GM18502 (cell line): ENCODE measurements at regions not wholly inside any gene's neighbourhood (a gene's known extent, or its start where the extent isn't known, plus 50 kb on each side); places are given as distances from the start of the nearest gene placed in this dataset.

Experiments
- ATAC-seq: cut with Tn5 transposase; IDR thresholded peaks from one replicate; pipeline ENCODE4 v1.9.1; 2021; ENCODE audit warnings: mild to moderate bottlenecking; ENCODE audit not compliant: unreplicated experiment, poor library complexity

DNA sequence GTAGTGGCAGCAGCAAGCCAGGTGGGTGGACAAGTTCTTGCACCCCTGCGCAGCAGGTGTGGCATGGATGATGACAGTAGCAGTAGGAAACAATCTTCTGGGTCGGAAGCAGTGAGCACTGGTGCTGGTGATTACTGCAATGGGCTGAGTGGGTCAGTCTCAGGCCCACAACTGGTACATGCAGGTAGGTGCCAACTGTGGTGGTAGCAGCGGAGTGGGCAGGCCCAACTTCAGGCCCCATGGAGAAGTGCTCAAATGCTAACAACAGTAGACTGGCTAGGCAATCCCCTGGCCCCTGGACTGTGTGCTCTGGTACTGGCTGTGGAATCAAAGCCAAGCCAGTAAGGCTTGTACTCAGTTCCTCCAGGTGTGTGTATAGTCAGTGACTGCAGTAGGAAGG is 413.7 kb downstream of the PDGFC start:
- ATAC-seq: no peak

DNA sequence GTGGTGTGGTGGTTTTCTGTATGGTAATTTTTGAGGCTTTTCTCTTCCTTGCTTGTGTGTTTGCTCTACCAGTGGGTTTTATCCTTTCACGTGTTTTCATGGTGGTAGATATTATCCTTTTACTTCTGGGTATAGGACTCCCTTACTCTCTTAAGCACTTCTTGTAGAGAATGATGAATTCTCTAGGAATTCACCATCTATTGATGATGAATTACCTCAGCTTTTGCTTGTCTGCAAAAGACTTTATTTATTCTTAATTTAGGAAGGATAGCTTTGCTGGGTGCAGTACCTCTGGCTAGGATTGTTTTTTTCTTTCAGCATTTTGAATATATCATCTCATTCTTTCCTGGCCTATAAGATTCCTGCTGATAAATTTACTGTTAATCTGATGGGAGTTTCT is 415.3 kb downstream of the PDGFC start:
- ATAC-seq: no peak

DNA sequence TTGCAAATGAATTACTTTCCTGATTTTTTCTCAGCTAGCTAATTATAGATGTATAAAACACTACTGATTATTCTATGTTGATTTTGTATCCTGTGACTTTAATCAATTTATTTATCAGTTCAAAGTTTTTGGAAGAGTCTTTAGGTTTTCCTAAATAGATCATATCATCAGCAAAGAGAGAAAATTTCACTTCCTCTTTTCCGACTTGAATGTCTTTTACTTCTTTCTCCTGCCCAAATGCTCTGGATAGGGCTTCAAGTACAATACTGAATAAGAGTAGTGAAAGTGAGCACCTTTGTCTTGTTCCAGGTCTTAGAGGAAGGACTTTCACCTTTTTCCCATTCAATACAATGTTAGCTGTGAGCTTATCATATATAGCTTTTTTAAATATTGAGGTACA is 417.9 kb downstream of the PDGFC start:
- no peak for ATAC-seq

DNA sequence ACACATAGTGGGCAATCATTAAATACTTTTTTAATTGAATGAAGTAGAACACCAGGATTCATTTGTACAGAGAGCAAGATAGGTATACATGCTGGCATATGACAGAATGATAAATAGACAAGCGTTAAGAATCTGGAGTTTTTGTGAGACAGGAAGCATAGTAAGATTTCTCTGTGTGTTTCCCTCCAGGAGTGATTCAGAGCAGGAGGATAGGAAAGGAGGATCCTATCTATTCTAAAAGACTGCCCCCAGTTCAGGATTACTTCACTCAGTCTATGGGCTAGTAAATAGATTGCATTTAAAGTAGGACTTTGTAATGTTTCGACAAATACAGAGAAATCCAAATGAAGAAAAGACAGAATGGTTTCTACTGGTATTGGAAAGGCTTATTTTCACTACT is 423.7 kb downstream of the PDGFC start:
- ATAC-seq: no peak

DNA sequence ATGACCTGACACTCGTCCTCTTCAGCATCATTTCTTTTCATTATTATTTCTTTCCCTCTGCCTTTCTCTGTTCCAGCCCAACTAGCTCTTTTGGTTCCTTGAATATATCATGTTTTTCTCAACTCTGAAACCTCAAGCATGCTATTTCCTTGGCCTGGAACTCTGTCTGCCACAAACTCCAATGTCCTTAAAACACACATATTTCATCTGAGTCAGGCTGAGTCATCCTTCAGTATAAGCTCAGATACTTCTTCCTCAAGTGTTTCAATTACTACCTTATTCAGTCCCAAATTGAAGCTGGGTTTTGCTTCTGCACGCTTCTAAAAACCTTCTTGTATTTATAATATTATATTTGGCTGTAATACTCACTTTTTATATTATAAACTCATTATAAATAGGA is 424.2 kb downstream of the PDGFC start:
- ATAC-seq: no peak

DNA sequence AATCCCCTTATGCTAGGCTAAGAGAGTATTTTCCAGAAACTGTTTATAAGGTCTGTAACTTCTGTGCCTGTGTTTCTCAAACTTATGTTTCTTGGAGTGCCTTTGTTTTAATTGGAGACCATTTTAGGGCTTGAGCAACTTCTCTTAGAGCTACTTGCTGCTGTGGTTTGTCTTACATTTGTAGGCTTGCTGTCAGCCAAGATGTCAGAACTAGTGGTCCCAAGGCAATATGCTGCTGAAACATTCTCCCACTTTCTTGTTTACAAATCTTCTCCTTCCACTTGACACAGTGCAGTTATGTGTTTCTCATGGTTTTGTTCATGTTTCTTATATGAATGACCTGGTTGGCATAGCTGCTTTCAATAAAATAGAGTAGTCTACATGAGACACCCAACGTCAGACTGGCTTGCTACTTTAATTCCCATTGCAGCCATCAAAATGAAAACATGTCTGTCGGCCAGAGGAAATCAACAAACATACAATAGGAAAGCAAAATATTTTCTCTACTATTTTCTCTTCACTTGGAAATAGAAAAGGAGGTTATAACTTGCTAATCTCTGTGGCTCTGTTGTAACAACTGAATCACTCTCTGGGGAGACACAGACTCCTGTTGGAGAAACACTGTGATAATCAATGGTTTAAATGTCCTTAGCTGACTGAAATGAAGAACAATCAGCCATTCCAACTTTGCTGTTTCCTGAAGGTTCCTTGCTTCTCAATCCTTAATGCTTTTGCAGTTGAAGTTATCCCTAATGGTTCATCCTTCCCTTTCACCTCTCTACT is 426.4 kb downstream of the PDGFC start:
- ATAC-seq: no peak

DNA sequence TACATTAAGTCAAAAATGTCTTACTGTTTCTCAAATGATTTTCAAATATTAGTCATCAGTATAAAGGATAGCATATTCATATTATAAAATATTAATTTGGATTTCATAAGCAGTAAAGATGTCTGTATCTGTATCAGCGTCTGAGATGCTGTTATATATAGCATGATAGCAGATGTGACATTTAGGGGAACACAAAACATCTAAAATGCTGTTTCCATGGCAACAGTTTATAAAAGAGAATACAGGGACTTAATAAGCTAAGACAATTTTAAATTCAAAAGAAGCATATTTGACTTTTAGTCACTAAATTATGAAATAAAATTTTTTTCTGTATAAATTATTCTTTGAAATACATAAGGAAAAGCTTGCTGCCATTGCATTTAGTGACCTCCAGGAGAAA is 432.2 kb downstream of the PDGFC start:
- ATAC-seq: no peak

DNA sequence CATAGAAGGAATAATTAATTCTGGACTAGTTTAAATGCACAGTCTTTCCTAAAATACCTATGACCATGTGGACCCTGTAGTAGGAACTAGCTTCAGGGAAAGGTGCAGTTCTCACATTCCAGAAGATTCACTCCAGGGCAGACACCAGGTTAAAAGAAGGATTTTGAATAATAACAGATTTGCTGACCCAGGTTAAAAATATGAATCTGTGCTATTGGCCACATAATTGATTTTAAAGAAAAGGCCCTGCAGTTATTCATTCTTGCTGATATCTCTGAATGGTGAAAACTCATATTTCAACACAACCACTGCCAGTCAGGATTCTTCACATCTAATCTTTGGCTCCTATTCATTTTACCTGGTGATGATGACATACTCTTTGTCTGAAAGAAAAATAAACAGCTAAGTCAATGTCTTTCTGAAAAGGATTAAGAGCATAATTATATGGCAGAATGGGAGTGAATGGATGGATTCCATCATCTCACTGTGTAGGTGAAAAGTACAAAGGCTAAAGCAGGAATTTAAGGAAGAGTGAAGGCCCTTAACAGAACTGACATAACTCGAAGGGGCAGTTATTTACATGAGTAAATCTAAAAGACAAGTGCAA is 432.8 kb downstream of the PDGFC start:
- no peak for ATAC-seq

DNA sequence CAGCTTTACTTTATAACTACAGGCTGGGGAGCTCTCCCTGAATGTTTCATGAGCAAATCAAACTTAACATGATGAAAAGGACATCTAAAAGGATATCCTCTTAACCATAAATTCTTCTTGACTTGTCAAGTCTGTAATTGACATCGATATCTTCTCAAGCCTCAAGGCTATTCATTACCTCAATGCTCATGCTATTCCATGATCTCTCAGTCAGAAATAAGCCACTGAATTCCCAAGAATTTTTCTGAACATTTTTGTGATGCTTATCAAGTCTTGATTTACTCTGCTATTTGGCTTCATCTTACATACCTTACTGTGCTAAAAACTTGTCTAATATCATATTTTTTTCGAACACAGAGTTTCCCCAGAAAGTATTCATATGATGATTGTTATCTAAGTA is 433.4 kb downstream of the PDGFC start:
- ATAC-seq: no peak

DNA sequence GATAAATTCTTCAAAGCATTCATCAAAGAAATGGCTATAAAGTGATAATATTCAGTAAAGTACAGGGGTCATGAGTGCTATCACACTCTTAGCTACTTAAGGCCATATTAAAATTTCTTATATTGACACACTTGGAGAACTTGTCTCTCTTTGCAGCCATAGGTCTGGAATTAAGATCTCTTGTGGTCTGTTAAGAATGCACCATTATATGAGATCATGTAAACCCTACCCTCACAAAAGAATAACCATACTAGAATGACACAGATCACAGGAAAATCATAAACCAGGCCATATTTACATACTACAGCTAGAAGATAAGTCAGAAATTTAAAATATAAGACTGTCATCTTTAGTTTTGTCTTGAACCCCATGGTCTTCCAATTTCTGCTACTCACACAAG is 434.3 kb downstream of the PDGFC start:
- ATAC-seq: no peak

DNA sequence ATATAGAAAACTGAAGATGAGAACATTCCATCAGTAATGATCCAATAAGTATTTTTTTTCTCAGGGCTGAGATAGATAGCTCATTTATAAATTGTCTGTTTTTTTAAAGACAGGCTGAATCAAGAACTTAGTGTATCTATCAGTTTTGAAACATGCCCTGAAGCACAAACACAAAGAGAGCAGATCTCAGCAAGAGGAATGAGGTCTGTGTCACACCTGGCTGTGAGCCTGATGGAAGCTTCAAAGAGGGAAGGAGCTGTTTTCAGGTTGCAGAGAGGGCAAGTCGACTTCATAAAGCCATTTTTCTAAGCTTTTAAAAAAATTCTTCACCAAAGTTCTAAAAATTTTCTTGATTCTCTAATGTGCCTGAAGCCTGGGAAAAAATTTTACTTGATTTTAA is 434.9 kb downstream of the PDGFC start:
- ATAC-seq: no peak

DNA sequence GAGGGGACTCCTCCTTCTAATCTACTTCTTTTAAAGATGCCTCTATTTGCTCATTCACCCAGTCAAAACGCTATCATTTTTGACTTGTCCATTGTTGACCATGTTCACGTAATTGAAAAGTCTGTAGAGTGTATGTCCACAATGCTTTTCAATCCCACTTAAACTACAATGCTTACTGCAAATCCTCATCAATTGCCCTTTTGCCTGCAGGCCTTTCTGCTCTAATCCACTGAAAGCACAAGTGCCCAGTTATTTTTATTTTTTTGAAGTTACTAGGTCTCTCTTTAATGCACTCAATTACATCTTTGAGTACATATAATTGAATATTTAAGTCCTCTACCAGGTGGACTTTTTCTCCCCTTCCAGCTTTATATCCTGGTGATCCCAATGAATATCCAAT is 437.4 kb downstream of the PDGFC start:
- no peak for ATAC-seq

DNA sequence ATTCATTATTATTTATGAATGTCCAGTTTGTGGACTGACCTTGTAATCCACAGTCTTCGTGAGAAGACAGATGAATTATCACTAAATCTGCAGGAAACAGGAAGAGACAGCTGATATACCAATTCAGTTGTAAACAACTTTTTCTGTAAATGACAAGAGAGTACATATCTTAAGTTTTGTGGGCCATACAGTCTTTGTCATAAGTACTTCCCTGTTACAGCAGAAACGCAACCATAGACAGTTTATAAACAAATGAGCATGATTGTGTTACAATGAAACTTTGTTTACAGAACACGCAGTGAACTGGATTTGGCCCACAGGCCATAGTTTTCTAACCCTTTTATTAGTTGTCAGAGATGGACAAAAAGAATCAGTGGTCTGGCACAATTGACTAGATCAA is 443.4 kb downstream of the PDGFC start:
- no peak for ATAC-seq

DNA sequence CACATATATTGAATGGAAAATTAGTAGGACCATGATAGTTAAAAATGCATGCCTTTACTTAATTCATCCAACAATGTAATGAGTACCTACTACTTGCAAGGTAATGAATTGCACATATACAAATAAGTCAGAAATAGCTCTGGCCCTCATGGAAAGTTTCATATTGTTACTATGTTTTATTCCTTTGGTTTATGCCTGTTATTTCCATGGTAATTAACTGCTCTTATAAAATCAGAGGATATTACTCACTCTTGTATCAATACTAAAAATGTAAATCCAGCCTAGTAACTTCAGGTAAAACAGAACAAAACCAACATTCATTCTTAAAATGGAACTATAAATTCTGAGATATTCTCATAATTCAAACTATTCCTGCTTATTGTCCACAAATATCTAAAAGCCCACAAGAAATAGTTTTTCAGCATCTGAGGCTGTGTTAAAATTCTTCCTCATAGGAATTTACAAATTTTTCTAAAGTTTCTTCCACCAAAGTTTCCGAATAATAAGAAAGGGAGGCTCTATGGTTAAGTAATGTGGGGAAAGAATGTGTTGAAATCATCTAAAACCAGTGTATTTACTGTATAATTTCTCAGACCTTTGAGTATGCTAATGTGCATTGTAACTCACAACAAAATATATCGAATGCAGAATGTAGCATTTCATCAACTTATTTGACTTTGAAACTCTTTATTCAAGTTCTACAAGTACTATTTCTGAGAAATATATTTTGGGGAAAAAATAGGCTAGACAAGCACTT is 444.2 kb downstream of the PDGFC start:
- ATAC-seq: no peak

DNA sequence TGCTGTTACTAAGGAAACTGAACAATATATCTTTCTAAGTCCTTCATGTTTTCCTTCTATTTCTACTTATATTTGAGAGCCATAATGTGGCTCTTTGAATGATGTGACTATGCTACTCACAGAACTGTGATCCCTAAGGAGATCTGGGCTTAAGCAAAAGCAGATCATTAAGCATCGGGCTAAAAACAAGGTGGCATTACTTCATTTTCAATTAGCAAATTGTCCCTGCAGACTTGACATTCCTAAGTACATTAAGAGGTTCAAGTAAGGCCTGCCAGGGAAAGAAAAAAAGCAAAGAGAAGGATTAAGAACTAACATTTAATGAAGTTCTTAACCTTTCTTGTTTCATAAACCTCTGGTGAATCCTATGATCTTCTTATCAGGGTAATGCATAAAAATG is 447.6 kb downstream of the PDGFC start:
- ATAC-seq: no peak

DNA sequence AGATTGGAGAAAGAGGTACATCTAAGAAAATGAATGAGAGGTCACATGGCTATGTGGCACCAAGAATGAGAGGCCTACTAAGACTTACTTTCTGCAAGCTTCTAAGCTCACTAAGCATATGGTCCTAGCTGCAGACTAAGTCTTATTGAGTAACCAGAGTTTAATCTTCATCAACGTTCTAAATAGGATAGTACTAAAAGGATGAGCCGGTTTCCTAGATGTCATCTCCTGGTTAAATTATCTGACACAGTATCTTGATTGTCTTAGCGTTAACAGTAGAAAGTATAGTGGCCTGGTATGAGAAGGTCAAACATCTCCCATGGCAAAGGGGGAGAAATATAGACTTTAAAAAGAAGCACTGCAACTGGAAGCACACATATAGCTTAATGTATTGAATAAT is 448.1 kb downstream of the PDGFC start:
- ATAC-seq: no peak

DNA sequence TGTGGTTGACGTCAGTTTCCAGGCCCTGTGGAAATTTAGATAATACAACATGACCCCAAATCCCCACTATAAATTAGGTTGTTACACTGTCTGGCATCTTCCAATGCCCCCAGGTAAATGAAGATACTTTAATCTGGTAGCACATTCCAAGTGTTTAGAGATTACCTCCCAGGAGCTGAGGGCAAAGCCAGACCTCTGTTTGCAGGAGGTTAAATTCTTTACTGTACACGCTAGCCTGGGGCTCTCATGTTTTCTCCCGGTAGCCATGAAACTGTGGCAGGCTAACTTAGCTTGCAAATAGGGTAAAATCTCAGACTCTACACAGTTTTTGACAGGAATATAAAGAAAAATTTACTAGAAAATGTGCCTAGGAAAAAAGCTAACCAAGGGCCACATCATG is 450.0 kb downstream of the PDGFC start:
- no peak for ATAC-seq

DNA sequence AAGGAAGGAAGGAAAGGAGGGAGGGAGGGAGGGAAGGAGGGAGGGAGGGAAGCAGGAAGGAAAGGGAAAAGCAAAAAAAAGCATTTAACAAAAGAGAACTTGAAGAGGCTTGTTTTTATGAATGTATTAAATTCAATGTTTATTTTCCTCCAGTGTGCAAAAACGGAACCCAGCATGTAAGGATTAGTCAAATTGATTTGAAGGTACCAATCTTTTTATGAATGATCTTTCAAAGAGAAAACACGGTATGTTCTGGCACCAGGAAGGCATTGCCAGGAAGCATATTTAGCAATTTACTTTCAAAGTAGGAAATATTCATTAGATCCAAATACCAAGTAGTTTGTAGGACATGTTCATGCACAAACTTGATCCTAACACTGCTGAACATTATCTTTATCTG is 453.6 kb downstream of the PDGFC start:
- no peak for ATAC-seq

DNA sequence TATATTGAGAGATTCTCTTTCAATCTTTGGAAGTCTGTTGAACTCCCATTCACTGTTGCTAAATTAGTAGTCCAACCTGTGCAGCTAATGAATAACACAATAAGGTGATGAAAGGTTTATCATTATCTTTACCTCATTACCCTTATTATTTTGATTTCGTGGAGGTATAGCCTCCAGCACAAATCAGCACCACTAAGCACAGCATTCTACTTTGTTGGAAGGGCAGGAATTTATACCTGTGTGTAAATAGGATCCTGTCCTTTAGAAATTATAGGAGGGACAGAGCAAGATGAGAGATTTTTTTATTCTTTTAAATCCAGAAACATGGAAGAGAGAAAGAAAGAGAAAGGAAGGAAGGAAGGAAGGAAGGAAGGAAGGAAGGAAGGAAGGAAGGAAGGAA is 454.1 kb downstream of the PDGFC start:
- no peak for ATAC-seq

DNA sequence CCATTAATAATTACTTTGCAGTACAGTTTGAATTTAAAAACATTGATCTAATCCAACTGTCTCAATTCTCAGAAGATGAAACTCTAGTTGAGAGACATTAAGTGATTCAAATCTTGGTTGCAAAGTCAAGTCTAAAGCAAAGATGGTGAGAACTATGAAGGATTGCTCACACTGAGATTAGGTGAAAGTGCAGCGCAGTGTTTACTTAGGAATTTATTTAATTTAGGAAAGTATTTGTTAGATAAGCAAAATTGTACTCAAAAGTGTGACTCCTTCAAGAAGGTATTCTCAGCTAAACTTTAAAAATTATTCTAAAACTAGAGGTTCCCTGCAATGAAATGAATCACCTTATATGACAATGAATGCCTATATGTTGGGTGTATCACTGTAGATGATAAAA is 454.9 kb downstream of the PDGFC start:
- no peak for ATAC-seq

DNA sequence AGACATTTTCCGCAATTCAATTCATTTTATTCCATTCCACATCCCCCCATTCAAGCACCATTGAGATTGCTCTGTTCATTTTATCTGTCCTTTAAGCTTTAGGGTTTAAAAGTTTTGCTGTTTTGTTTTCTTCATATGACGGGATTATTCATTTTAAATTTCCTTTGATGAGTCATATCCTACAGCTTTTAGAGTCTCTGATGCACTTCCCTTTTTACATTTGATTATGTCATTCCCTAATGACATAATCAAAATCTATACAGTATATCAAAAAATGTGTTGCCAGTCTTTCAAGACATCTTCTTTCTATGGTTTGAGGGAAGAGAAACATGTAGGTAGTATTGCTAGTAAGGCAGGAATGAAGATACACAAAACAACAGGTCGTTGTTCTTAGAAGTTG is 456.3 kb downstream of the PDGFC start:
- peak; percentile 46 for ATAC-seq

DNA sequence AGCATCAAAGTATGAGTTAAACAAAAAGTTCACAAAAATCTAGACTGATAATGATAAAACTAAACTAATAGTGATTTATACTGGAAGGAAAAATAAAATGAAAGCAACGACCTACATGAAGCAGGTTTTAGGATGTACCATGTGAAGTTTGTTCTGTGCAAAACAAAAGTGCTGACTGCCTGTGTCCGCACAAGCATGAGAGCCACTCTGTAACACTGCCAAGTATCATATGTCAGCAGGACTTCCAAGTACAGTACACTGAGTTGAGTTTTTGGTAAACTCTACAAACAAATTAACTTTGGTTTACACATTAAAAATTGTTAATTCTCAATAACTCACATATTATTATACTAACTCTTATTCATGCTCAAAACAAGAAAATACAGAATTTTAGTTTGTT is 459.0 kb downstream of the PDGFC start:
- ATAC-seq: no peak
